HG02798 (cell line): ENCODE measurements at regions not wholly inside any gene's neighbourhood (a gene's known extent, or its start where the extent isn't known, plus 50 kb on each side); places are given as distances from the start of the nearest gene placed in this dataset.
"Not testable (repeated sequence)": the region's sequence is repeated elsewhere in the genome, so short reads cannot be mapped to it uniquely, and the experiment has no call there.

Experiments
- ATAC-seq: cut with Tn5 transposase; IDR thresholded peaks from one replicate; pipeline ENCODE4 v1.9.1; 2021; ENCODE audit warnings: mild to moderate bottlenecking; ENCODE audit not compliant: unreplicated experiment, poor library complexity

DNA sequence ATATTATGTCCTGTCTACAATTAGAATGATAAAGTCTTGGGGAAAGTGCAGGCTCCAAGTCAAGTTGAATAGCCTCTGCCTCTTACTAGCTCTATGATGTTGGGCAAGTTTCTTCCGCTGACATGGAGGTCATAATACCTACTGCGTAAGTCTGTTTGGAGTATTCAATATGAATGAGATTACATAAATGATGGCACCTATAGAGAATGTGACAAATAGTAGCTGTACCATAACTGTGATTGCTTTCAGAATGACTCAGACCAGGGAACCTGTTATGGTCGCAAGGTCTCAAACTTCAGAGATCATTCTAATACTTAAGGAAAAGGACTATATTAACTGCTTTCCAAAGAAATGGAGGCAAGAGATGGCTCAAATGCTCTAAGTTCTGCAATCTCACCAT, 94.0 kb upstream of the ABCA1 start:
- ATAC-seq: no peak

DNA sequence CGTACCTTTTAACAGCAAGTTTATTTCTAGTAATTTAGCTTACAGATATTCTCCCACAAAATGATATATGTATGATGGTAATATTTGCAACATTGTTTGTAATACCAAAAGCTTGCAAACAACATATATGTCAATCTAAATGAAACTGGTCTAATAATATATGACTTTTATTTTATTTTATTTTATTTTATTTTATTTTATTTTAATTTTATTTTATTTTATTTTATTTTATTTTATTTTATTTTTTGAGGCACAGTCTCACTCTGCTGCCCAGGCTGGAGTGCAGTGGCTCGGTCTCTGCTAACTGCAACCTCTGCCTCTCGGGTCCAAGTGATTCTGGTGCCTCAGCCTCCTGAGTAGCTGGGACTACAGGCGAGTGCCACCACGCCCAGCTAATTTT, 94.6 kb upstream of the ABCA1 start:
- ATAC-seq: not testable (repeated sequence)

DNA sequence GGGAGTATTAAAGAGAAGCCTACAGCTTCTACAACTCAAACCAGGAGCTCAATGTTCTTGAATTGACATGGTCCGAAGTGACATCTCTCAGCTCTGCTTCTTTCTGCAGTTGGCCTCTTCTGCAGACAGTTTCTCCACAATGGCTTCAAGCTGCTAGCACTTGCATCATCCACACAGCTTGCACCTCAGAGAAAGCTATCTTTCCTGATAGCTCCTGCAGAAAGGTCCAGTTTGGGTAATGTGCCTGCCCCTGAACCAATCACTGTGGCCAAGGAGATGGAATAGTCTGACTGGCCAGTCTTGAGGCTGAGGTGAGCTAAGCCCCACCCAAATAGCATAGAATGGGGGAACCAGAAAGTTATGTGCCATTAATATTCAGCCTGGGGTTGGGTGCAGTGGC, 95.8 kb upstream of the ABCA1 start:
- no peak for ATAC-seq

DNA sequence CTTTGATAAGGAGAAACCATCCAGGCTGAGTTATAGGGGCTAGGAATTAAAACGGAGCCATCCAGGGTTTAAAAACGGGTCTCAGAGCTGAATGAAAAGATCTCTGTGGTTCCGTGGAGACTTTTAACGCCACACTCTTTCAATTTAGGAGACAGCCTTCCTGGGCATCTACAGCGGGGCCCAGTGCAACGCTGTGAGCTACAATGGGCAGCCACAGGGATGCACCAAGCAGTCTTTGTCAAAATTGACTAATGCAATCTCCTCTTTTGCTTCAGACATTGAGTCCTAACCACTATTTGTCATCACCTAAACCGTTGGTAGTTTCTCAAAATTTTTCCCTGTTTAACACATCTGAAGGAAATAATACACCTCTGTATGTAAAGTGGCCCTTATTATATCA, 96.6 kb upstream of the ABCA1 start:
- no peak for ATAC-seq

DNA sequence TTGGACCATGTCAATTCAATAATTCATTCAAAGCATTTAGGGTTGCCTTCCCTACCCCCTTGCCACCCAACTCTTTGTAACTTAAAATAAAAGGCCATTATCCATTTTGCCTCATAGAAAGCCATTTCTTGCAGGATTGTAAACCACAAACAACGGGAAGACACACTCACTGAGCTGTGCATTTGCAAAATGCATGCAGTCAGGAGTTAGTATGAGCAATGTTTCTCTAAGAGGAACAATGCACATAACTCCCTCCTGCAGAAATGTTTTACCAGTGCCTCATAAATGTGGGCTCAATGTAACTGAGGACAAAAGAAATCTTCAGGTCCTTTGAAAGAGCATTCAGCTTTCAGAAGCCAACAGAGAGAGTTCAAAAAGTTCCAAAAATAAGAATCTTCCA, 98.5 kb upstream of the ABCA1 start:
- ATAC-seq: no peak

DNA sequence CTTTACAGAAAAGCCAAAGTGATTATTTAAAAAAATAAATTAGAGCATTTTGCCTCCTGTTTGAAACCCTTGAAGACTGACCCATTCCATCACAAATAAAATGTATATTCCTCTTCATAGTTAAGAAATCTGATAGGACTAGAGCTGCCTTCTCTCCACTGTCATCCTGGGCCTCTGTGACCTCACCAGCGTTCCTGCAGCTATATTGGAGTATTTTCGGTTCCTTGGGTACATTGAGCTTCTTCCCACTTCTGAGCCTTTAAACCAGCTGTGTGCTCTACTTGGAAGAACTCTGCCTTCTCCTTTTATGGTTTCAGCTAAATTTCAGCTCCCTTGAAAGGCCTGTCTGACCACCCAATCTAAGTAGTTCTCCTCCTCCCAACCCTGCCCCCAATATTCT, 99.1 kb upstream of the ABCA1 start:
- ATAC-seq: no peak

DNA sequence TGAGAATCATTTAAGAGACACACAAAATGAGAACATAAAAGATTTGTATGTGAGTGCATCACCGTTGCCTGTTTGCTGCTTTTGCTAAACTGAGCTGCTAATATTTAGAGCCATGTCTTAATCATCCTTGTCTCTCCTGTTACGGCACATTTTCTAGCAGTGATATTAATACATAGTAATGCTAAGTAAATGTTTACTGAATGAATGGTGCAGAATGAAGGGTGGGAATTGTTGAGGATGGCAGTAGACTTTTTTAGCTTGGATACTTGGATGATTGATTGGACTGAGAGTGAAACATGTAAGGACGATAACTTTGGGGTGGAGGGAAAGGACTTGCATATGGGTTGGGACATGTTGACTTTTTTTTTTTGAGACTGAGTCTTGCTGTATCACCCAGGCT, 102.3 kb upstream of the ABCA1 start:
- ATAC-seq: no peak

DNA sequence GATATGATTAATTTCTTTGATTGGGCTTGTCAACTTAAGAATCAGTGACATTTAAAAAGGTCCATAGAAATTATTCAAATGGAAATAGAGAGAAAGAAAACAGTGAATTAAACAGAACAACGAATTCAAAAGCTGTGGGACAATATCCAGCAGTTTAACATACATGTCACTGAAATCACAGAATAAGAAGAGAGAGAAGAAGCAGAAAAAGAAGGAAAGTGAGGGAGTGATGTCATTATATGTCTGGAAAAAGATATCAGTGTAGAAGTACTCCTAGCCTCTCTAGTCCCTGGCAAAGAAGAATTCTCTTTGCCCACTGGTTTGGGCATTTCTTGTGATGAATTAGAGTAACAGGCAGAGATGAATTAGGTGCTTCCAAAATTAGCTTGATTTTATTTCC, 109.2 kb upstream of the ABCA1 start:
- ATAC-seq: no peak

DNA sequence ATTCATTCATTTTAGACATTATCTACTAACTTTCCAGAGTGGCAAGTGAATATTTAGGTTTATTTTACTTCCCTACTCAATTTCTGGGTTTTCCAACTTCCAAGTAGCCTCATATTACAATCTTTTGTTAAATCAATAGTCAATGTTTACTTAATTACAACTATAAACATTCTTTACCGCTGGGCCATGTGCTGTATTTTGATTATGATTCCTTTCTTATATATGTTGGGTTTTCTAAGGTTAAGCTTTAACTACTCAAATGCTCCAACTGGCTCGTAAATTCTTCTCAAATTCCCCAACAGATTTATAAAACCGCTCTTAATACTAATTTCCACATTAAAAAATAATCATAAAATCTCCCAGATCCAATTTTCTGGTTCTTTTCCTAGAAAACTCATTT, 110.1 kb upstream of the ABCA1 start:
- ATAC-seq: no peak

DNA sequence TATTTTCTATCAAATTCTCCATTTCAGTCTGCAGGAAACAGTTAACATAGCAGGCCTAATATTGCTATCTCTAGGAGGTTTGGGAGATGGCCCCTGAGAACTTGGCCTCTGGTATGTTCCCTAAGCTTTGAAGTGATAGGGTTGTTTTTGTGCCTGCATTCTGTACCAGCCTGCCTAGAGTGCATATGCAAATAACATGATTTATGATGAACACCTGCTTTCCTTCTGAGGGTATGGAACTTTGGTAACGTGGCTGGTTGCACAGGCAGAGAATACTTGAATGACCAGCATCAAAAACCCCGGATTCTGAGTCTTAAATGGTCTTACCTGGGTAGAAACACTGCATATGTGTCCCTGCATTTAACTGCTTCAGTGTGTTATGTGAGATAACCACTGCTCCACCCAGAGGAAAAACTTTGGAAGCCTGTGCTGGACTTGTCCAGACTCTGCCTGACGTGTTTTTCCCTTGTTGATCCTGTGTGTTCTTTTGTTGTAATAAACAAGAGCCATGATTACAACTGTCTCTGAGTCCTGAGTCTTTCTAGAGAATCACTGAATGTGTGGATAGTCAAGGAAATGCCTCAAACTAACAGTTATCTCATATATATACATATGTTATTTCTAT, 111.3 kb upstream of the ABCA1 start:
- ATAC-seq: peak; percentile 52

DNA sequence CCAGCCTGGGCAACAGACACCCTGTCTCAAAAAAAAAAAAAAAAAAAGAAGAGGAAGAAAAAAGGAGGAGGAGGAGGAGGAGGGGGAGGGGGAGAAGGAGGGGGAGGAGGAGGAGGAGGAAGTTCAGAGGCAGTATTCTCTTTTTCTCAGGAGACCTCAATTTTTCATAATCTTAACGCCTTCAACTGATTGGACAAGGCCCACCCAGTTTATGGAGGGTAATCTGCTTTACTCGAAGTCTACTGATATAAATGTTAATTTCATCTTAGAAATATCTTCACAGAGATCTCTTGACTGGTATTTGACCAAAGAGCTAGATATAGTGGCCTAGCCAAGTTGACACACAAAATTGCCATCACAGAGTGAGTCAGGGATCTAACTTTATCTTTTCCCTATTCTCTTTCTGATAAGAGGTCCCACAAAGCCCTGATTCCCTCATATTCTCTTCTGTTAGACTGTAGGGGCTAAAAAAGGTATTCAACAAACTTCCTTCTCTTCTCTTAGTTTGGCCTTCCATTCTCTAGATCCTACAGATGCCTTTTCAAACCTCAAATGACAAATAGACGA, 115.5 kb upstream of the ABCA1 start:
- ATAC-seq: no peak

DNA sequence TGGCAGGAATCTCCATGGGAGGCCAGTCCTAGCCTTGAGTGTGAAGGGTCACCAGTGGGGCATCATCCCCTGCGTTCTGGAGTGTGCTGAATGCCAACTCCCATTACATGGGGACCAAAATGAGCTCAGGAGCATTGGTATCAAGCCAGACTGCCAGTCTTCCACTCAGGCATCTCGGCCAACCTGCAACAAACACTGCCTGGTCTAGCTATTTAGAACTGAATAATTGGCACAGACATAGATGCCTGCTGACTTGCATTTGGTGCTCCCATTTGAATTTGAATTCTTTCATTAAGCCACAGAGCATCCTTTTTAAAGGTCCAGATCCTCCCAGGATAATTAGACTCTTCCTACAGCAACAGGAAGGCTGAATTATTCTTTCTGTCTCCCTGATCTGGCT, 116.6 kb upstream of the ABCA1 start:
- no peak for ATAC-seq

DNA sequence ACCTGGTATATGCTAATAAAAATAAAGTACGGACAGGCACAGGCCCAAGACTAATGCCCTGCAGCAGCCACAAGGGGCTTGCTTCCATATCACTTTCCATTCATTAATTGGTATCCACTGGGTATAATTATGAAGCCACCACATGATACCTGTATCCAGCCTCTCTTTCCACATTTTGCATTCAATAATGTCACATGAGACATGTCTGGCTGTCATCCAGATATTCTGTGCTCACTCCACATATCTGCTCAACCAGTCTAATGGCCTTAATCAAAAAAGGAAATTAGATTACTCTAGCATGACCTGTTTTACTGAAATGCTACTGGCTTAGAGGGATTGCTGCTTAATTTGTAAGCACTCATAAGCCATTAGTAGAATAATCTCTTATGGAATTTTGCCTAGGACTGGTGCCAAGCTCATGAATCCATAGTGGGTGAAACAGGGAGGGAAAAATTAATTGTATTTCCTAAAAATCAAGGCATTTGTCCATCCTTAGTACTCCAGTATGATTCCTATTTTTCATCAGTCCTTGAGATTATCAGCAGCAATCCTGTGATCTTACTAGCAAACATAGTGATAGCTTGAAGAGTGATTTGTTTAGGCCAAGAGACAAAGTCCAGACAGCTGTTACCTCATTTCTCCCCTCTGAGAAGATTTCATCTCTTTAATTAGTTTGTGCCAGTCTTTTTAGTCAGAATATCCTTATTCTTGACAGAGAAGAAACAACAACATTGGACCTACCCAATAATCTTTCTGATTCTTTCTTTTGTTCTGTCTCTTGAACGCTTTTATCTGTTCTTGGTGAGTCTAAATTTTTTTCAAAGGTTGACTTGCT, 119.2 kb upstream of the ABCA1 start:
- ATAC-seq: no peak

DNA sequence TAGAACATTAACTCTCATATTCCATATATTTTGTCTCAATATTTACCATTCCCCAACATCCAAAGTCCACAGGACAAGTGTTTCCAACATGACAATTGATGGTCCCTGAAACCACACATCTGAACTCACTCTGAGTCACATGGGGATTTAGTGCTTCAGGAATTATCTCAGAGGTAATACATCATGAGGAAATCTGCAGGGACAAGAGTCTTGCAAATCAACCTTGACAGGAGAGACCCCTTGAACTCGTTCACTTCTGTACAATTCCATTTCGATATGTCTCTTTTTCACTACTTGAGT, 119.7 kb upstream of the ABCA1 start:
- ATAC-seq: no peak

DNA sequence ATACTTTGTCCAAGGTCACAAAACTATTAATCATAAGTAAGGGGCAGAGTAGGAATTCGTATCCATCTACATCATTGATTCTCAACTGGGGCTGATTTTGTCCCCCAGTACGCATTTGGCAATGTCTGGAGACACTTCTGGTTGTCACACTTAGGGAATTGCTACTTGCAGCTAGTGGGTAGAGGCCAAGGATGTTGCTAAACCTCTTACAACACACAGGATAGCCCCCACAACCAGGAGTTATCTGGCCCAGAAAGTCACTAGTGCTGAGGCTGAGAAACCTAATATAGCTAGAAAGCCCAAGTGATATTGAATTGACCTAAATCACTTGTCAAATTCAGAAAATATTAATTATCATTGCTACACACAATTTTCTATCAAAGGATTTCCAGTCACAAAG, 120.4 kb upstream of the ABCA1 start:
- no peak for ATAC-seq

DNA sequence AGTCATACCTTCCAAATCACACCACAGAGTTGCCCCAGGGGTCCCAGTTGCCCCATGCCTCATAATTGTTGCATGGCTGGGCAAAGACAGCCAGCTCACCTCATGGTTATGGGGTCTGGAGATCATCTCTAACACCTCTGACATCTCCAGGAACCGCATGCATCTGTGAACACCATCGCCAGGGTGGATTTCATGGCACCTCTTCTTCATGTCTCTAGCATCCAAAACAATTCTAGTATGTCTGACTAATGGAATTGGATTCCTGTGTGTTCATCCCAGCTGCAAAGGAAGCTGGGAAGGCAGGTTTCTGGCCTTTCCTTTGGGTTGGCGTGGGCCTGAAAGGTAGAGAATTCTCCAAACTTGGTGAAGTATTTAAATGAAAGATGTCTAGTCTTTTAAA, 122.3 kb upstream of the ABCA1 start:
- ATAC-seq: no peak

DNA sequence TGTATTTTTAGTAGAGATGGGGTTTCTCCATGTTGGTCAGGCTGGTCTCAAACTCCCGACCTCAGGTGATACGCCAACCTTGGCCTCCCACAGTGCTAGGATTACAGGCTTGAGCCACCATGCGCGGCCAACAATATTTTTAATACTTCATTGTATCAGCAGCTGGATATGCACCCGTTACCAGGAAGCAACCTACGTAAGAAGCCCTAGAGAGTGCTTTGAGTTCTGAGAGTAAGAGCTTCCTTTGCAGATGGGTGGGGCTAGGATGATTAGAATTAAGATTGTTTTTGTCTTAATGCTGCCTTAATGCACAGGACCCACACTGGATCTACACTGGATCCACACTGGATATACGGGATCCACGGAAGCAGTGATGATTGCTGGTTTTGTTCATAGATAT, 123.9 kb upstream of the ABCA1 start:
- ATAC-seq: no peak

DNA sequence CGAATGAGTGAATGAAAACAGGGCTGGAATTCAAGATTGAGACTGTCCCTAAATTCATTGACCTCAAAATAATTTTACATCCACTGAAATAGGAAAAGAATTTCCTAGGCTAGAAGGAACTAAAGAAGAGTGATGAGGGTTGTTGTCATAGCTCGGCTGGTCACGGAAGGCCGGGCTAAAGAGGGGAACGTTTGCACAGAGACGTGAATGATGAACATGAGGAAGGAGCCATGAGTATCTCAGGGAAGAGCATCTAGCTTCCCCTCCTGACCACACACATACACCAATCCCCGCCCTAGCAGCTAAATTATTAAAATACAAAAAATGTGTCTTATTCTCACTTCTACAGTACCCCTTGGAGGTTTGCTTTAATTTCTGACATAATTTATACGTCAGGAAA, 124.4 kb upstream of the ABCA1 start:
- ATAC-seq: no peak

DNA sequence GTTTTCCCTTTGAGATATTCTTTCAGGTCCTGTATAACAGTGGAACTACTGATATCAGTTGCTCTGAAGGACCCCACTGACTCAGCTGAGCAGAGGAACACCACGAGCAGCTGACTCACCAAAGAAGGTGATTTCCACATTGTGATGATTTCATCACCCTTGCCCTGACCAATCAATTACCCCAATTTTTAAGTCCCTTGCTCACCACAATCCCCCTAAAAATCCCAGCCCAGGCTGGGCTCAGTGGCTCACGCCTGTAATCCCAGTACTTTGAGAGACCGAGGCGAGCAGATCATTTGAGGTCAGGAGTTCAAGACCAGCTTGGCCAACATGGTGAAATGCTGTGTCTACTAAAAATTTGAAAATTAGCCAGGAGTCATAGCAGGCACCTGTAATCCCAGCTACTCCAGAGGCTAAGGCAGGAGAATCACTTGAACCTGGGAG, 125.3 kb upstream of the ABCA1 start:
- peak; percentile 89 for ATAC-seq

DNA sequence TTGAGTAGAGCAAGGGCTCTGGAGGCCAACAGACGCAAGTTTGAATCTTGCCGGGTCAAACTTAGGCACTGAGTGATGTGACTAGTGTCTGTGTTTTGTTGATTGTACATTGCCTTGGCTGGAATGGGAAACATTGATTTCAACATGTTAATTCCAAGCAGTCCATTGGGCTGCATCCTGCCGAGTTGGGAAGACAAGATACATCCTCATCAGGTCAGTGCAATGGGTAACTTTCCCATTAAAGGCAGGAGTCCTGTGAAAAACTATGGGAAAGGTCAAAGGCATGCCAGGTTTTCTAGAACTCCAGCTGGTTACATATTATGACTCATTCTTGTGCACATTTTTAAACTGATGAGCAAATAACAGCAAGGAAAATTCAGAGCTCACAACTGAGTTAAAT, 126.5 kb upstream of the ABCA1 start:
- ATAC-seq: no peak

DNA sequence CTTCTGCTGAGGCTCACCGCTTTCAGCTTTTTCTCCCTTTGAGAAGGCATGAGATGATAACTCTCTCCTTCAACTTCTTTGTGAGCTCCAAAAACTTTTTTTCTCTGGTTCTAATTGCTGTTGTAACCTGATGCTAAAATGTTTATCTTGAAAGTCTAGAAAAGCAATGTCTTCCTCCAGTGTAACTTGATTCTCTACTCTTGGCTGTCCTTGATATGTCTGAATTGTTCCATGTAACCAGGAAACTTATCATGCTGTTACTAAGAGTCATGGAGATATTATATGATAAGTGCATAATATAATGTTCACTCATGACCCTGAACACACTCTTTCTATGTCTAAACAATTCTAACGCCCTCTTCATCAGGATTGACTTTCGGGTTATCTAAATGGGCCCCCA, 128.0 kb upstream of the ABCA1 start:
- ATAC-seq: no peak

DNA sequence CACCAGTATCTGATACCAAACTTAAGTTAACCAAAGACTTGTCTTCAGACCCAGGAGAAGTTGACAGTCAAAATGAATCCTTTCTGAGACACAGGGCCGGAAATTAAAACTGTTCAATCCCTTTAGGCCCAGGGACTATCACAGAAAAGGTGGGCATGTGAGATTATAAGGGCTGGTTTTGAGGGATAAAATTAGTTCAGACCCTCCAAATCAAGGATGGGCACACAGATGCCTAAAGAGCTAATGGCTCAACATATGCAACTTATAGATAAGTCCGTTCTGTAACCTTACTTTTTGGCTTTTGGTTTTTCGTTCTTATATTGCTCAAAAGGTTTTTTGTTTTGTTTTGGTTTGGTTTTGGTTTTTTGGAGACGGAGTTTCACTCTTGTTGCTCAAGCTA, 129.6 kb upstream of the ABCA1 start:
- ATAC-seq: no peak
